ENCODE measurements at regions not wholly inside any gene's neighbourhood (a gene's known extent, or its start where the extent isn't known, plus 50 kb on each side); places are given as distances from the start of the nearest gene placed in this dataset.

DNA sequence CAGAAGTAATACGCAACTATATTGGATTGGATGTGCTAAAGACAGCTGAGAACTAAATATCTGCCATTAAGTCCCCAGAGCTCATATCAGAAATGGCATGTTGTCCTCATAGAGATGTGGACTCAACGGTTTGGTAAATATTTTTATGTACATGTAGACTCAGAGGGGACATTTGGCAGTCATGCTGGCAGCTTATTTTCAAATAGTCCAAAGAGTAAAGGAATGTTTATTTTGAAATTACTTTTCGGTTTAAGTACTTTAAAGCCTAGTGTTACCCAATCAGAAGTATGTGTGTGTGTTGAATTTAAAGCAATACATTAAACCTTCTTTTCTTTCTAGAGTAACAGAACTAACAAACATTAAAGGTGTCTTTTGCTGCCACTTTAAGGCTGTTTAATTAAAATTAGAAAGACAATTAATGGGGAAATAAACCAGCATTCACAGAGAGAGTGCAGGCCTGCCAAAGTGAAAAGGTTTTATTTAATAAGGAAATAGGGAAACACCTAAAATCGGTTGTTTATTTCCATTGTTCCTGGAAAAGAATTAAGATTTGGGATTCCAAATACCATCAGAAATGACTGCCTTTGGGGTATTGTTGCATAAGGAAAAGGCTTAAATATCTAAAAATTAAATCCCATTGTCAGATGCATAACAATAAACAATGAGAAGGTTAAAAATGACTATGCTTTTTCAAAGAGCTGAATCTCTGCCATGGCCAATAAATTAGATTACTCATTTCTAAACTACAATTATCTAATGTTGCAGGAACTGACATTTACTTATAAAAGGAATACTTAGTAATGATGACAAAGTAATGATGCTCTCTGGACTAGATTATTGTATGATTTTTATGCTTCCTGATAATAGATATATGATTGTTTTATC, 113.4 kb upstream of the AHR start:
- no peak for DNase-seq

DNA sequence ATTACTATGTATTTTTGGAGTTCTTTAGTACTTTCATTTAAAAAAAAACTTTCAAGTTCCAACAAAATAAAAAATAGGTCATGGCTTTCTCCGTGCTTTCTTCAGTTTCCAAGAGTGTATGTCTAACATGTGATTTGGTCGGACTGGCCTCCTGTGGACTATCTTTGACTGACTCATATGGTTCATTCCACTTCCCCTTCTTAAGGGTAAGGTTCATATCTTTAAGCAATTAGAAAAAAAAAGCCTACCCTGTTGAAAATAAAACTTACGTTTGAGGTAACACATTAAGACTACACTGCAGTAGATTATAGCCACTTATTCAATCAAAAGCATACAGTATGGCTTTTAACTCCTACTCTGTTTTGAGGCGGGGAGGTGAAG, 112.8 kb upstream of the AHR start:
- DNase-seq: no peak

DNA sequence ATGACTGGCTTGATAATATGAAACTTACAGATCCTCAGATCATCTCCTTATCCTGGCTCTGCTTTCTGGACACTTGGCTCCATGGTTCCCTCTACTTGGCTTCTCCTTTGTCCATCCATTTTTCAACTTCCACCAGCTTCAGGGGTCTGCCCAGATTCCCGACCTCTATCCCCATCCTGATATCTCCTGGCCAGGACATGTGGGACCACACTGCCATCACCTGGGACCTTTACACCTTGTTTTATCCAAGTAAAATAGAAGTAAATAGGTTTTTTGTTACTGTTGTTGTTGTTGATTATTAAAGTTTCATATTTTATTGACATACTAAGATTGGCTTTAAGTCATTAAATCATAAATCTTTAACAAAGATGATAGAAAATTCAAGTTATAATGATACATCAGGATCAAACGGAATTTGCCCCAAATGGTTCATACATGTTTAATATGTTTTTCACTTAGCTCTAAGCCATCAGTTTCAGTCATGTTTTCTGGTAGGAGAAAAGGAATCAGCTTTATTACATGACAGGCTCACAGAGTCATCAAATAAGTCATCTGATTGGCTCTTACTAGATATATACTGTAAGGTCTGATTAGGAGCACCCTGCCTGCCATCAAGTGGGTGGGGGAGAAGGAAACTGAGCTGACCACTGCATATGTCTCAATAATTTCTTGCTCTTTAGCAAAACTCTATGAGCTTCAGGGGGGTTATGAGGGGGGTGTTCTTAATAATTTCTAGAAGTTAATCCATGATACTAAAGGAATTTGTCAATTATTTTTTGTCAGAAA, 111.5 kb upstream of the AHR start:
- no peak for DNase-seq

DNA sequence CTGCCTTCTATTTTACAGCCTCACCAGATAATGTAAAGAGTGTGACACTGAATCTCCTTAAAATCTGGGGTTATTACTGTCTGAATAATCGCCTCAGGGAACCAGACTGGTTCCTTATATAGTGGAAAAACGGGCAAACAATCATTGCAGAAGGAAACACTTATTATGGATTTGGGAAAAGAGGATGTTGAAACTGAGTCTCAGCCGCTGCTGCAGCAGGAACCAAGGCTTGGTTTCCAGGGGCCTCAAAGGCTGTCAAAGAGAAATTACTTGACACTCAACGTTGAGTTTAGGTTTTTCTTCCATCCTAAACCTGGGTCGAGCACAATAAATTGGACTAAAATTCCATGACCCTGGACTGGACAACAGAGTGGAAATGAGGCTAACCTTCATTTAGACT, 103.8 kb upstream of the AHR start:
- no peak for DNase-seq

DNA sequence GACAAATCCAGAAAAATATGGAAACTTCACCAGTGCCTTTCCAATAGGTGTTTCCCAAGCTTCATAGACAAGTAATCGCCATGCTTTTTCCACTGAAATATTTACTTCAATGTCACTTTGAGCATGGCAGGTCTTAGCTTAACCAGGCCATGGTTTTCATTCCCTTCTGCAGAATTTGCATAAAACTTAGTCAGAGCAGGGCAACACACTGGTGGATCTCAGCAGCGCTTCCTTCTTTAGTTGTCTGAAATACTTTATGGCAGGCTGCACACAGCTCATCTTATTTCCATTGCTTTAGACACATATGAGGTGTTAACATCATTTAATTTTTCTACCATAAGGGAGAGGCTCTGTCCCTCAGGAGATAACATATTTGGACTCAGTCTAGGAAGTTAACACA, 102.9 kb upstream of the AHR start:
- no peak for DNase-seq

DNA sequence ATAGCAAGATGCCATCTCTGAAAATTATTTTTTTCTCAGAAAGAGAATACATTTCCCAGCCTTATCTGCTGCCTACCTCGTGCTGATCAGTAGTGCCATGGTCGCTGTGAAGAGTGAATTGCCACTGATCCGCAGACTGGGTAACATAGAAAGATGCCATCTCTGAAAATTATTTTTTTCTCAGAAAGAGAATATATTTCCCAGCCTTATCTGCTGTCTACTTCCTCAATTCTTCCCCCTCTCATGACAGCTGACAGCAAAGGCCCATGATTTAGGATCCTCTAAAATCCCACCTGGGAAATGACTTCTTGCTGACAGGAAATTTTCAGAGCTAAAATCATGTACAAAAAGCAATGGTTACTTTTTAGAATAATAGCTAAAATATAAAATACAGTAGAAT, 92.5 kb upstream of the AHR start:
- no peak for DNase-seq

DNA sequence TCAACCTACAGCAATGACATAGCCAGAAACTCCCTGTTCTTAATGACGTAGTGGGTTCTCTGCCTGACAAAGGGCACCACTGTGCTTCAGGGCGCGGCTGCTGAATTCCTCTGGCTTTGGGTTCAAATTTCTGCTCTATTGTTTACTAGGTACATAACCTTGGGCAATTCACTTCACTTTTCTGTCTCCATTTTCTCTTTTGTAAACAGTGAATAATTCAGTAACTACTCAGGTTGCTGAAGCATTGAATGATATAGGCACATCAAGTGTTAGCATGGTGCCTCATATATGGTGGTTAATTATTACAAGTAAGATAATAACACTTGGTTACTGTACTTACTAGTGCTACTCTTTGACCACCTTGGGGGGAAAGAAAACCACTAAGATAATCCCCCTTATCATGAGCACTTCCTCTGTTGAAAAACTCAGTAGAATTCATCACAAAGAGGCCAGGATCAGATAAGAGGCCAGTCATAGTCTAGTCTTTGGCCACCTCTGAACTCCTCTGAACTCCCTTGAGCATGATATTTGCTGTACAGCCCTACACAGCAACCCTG, 92.0 kb upstream of the AHR start:
- no peak for DNase-seq

DNA sequence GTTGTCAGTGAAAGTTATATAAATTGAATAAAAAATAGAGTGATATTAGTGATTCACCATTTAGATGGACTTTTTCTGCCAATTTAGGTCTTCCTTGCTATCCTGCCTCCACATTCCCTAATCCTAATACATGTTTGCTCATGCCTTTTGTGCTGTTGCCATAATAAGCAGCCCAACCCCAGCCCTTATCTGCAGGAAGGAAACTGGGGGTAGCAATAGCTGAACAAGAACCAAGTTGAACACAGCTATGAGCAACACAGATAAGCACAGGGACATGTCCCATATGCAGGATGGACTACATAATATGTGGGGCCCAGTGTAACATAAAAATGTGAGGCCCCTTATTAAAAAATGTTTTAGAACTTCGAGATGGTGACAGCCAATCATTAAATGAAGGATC, 91.2 kb upstream of the AHR start:
- DNase-seq: no peak

DNA sequence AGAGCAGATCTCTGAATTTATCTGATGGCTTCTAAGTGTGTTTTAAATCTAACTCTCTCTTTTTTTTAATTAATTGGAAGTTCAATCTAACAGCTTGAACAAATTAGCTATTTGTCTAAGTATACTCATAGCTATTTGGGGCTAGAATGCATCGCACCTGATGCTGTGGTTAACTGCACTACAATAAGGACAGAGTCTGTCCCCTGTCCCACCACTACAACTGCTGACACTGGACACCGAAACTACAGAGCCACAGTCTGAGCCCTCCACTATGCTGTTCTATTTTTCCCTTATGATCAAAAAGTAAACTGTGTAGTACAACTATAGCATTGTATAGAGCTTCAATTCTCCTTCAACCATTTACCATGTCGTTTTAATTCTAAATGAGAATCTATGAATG, 89.4 kb upstream of the AHR start:
- DNase-seq: no peak

DNA sequence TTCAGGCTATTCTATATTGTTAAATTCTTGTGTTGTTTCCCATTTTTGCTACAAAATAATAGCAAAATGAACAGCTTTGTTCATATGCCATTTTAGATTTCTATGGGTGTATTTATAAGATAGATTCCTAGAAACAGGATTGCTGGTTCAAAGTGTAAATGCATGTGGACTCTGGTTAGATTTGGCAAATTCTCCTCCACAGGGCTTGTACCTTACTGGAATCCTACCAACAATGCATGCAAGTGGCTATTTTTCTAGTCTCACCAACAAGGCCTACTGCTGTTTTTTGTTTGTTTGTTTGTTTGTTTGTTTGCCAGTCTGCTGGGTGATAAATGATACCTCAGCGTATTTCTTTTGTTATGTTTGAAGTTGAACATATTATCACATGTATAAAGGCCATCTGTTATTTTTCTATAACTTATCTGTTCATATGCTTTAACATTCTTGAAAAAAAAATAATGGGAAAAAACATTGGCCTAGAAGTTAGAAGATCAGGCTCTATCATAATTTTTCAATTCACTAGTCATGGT, 87.1 kb upstream of the AHR start:
- no peak for DNase-seq

DNA sequence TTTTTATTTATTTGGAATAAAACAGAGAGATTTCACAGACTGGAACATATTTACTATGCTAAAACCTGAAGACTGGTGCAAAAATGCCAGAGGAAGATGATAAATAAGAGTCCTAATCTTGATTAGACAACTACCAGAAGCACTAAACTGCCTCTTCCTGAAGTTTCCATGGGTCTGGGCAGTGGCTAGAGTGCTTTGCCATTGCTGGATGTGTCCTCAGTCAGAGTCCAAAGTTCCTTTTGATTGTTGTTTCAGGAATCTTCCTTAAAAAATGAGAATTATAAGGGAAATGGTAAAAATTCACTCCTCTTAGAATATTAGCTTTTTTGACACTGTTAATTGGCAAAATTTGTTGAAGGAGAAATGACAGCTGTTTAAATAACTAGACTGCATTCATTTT, 86.3 kb upstream of the AHR start:
- DNase-seq: no peak

DNA sequence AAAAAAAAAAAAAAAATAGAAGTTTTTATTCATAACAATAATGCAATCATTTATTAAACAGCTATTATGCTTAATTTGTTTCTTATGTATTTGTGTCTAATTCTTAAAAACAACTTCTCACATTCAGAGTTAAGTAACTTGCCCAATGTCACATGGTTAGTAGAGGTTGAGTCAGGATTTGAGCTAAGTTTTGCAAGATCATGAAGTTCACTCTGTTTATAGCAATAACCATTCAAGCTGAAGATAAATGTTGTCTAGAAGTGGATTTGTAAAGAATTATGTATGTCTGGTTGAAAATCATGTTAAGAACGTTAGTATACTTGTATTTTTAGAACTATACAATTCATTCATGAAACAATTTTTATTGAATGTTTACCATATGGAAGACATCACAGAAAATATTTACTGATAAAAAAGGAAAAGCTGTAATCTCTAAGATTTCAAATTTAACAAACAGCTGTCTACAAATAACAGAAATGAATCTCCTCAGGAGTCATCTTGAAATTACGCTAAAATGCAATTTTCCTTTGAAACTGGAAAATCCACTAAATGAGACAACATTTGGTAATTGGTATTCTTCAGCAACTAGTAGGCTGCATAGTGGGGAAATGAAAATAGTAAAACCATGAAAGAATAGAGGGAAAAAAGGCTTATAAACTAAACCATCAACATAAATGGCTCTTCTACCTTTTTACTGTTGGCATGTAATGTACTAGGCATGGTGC, 70.5 kb upstream of the AHR start:
- DNase-seq: no peak

DNA sequence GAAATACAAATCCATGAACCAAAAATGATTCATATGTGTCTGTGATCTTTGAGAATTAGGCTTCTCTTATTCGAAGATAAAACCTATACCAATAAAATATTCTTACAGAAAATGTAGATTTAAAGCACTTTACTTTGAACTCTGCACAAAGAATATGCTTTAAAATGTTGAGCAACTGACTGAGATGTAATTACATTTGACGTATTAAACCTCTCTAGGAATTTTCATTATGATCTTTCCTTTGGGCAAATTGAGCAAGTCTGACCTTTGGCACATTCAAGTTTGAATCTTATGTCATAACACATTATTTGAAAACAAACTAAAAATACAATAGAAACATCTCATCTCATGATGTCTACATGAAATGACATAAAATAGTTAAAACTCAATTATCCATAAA, 69.2 kb upstream of the AHR start:
- DNase-seq: no peak

DNA sequence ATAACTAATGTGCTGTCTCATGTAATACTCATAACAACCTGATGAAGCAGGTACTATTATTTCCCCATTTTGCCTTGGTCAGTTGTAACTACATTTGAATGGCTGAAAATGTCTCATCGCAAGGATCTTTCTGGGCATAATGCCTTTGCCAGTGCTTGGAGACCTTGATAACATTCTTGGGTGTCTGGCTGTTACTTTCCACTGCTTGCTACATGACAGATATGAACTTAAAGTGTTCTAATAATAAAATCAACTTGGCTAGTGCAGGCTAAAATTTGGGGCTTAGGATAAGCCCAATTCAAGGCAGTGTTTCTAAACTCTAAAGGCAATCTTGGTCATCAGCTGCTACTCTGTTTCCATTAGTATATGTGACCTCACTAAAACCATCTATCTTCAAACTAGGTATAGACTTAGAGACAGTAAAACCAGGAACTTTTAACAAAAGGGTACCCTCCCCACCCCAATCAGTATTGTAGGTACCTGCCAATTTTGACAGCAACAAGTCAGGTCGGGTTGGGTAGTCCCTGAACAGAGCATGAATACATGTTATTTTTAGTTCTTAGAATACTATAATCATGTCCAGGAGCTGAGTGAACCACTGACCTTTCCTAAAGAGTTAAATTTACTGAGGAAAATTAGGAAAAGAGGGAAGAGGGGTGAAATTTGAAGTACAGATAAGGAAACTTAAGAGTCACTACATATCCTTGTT, 68.2 kb upstream of the AHR start:
- no peak for DNase-seq

DNA sequence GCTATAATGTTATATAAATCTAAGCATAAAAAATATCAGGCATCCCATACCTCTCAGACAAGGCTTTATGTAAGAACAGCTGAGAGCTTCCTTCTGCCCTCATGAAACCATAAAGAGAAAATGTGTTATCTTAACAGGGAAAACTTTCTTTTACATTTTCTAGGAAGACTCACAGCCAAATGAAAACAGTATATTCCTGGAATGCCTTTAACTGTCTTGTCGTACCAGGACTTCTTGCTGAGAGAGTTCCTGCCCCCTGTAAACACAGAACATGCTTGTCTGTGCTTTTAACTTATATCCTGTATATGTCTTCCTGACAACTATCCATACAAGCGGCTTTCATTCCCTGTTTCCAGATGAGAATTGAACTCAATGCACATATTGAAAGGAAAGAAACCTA, 64.8 kb upstream of the AHR start:
- DNase-seq: no peak

DNA sequence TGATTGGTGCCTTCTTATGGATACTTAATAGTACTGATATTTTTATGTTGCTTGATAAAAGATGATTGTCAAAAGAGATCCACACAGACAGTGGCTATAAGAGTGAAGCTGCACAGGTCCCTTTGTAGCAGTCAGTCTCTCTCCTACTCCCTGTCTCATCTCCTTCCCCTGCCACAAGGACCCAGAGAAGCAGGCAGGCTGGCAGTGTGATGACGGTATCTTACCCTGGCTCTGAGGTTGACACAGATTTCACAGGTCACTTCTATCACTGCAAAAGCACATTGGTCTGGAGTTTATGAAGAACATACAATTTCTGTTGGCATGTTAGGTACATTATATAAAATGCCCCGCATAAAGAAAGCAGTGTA, 64.4 kb upstream of the AHR start:
- DNase-seq: no peak

DNA sequence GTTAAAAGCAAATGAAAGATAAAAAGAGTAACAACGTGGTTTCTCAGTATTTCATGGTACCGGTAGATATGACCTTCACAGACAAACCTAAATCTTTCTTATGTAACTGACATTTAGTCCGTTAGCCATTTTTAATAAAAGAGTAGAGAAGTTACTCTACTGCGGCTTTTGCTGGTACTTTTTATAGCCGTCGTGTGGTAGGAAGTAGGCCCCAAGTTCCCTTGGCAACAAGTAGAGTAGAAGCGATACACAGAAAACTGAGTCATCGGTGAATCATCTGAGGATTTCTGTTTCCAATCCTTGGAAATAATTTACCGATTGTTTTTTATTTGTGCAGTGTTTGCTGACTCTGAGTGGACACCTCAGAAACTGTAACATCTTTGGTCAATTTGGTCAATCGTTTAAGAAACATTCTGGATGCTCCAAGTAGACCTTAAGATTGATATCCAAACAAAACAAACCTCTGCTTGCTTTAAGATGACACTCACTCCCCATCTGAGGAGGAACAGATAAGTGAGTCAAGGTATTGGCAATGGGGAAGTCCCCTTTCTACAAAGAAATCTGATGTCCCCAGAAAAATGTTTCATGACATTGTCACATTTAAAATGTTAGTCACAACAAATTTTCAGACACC, 63.9 kb upstream of the AHR start:
- no peak for DNase-seq

DNA sequence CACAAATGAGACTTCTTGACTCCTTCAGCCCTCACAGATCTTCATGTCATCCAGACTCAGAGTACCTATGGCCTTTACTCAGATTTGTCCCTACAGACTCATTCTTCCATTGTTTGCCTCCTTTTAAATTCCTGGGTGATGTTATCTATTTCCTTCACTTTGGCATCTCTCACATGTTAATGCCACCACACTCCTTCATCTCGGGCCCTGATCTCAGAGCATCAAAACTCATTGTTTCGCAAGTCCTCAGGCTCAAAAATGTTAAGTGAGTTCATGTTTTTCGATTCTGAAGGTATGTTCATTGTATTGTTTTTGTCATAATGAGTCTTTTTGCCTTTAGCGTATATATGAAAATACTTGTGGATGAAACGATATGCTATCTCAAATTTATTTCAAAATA, 62.3 kb upstream of the AHR start:
- no peak for DNase-seq

DNA sequence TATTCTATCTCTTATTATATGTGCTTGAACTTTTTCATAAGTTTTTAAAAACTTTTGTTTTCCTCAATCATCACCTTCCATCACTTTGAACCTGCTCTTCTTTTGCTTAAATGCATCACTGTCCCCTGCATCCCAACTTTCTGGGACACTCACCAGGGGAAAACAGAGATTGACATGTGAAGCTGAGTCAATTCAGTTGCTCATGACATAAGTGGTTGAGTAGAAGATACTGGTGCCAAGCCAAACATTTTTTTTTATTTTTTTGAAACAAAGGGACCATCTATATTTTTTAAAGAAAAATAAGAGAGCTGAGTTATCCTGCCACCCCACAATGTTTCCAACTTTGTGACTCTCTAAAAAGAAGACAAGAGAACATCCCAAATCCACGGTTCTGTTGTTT, 61.8 kb upstream of the AHR start:
- no peak for DNase-seq

DNA sequence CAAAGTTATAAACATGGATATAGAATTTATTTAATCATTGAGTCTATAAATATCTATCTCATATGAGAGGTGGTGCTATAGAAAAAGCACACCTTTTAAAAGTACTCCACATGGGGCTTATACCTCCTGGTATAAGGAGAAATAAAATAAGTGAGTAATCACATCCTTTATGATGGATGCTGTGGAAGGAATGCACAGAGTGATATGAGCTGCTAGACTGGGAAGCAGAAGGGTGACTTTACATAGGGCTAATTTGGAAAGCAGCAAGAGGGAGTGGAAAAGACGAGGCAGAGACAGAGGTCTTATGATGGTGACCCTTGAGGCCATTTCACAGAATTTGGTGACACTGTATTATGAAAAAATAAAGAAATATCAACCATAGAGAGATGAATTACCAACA, 59.4 kb upstream of the AHR start:
- DNase-seq: no peak

DNA sequence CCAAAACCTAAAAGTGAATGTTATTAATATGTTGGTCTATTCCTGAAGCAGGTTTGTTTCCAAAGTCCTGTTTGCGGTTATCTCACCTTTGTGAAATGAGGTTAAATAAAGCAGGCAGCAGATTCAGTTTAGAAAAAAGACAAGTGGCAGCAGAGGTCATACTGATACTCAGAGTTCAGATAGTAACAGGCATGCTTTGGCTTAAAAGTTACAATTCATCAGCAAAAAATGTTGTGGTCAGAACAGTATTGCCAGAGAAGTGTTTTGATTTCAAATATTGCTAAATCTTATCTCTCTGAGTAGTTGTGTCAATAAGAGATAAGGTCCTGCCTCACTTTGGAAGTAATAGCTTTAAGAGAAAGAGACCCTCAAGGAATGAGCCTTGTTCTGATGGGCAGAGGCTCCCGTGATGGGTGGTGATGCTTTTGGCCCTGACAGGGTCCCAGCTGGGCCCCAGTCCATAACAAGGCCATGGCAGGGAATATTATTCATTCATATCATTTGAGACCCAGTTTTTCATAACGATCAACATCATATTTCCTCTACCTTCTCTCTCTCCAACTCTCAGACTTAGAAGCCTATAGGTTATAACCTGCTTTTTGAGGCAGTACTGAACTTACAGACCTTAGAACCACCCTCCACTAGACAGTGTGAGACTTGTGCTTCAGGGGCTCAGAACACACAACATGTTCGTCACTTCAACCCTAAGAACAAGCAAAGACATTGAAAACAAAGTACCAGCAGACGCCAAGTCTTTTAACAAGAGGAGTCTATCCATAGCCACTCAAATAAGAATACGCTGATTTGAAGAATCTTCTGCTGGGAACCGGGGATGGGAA, 58.5 kb upstream of the AHR start:
- DNase-seq: no peak

Data from NCI-H2227 treated with DMSO at 0.1 percent for 48 hours (cell line).